ENCODE measurements at regions not wholly inside any gene's neighbourhood (a gene's known extent, or its start where the extent isn't known, plus 50 kb on each side); places are given as distances from the start of the nearest gene placed in this dataset.

GRCh38 chr11:91926965-91927364, 297.7 kb upstream of the FAT3 start:
- H3K4me2 ChIP-seq (ENCODE audit: low read depth, low read length), result no peak overlapping the region
- H2BK15ac ChIP-seq (ENCODE audit: low read depth, low read length), result no peak overlapping the region
- H3K4ac ChIP-seq (ENCODE audit: low read depth, low read length), result no peak overlapping the region
- no peak overlapping the region for H3K23ac ChIP-seq (ENCODE audit: low read depth, low read length)
- no peak overlapping the region for H2AK9ac ChIP-seq (replicated peaks; ENCODE audit: low read depth, low read length, poor library complexity)
- H3K4me1 ChIP-seq (ENCODE audit: control insufficient read depth, insufficient read depth, low read length), result no peaks in the 10 kb centered on the region
- H3K56ac ChIP-seq (ENCODE audit: extremely low read depth, insufficient read depth, low read length), result no peak overlapping the region
- H3K9me3 ChIP-seq (ENCODE audit: control insufficient read depth, insufficient read depth, low read length), result peaks cover 10% of the 10 kb centered on the region
- no peaks in the 10 kb centered on the region for H4K20me1 ChIP-seq (ENCODE audit: insufficient read depth, low read length)
- ATAC-seq (ENCODE audit: low read depth) (no peak), DNase-seq (no peak)
- no CpG with 5 or more reads among the region's 1 CpG for WGBS, 2 experiments (ENCODE audit: extremely low coverage in 2 of 2, insufficient read length in 1 of 2)
- no peak overlapping the region for H2BK120ac ChIP-seq (ENCODE audit: low read depth, low read length)
- H2BK20ac ChIP-seq (ENCODE audit: low read depth, low read length), result no peak overlapping the region
- no peaks in the 10 kb centered on the region for H3K36me3 ChIP-seq (ENCODE audit: control insufficient read depth, insufficient read depth, low read length)
- no peaks in the 10 kb centered on the region for H3K79me1 ChIP-seq (ENCODE audit: low read depth in 1 of 2, low read length in 2 of 2)
- no peak overlapping the region for H4K8ac ChIP-seq (ENCODE audit: low read depth in 2 of 2, low read length in 2 of 2)
- ChIA-PET POLR2A (ENCODE audit: unreplicated experiment) (no interaction called here), CTCF (no interaction called here)
- no peak overlapping the region for H3K14ac ChIP-seq (replicated peaks; ENCODE audit: low read depth, low read length)
- H4K91ac ChIP-seq (ENCODE audit: insufficient read depth, low read depth, low read length), result no peak overlapping the region
- intact Hi-C loops (cut with micrococcal nuclease), result no loop called here
- in situ Hi-C loops (cut with MboI; ENCODE audit: low sequenced_read_pairs), result no loop called here
- no peak overlapping the region for H3K27ac ChIP-seq (ENCODE audit: insufficient read depth, low read length)
- no peak overlapping the region for H2AK5ac ChIP-seq (ENCODE audit: low read depth, low read length)
- no peak overlapping the region for H3K18ac ChIP-seq (ENCODE audit: low read depth, low read length)
- no TSS peak for BruUV-seq (replicated peaks)
- H3K4me3 ChIP-seq (ENCODE audit: insufficient read depth, low read depth, low read length), result no peak overlapping the region
- H2BK5ac ChIP-seq (ENCODE audit: low read depth, low read length, poor library complexity, severe bottlenecking), result no peak overlapping the region
- dilution Hi-C loops (cut with HindIII; ENCODE audit: low sequenced_read_pairs, unreplicated experiment), result no loop called here
- no peaks in the 10 kb centered on the region for H3K27me3 ChIP-seq (ENCODE audit: control insufficient read depth, insufficient read depth, low read length)
- no peak overlapping the region for H4K5ac ChIP-seq (ENCODE audit: low read depth, low read length)
- TF ChIP-seq NFE2L2 (IDR thresholded peaks at IDR 0.05; ENCODE audit: low read depth, low read length) (no peak), RFX5 (IDR thresholded peaks at IDR 0.05; ENCODE audit: low read depth, low read length) (no peak), MAFK (IDR thresholded peaks at IDR 0.05; ENCODE audit: low read depth, low read length) (no peak), POLR2A (IDR thresholded peaks at IDR 0.05; ENCODE audit: low read depth, low read length) (no peak), RAD21 (IDR thresholded peaks at IDR 0.05; ENCODE audit: low read length) (no peak), CHD1 (IDR thresholded peaks at IDR 0.05; ENCODE audit: low read depth, low read length) (no peak), MXI1 (IDR thresholded peaks at IDR 0.05; ENCODE audit: borderline replicate concordance, low read depth, low read length) (no peak), MAZ (IDR thresholded peaks at IDR 0.05; ENCODE audit: borderline replicate concordance, low read depth, low read length) (no peak), CEBPB (IDR thresholded peaks at IDR 0.05; ENCODE audit: low read depth, low read length) (no peak), FOS (IDR thresholded peaks at IDR 0.05; ENCODE audit: low read depth, low read length) (no peak), RCOR1 (IDR thresholded peaks at IDR 0.05; ENCODE audit: insufficient replicate concordance, low read length) (no peak)
- TF ChIP-seq, protein P1, sequence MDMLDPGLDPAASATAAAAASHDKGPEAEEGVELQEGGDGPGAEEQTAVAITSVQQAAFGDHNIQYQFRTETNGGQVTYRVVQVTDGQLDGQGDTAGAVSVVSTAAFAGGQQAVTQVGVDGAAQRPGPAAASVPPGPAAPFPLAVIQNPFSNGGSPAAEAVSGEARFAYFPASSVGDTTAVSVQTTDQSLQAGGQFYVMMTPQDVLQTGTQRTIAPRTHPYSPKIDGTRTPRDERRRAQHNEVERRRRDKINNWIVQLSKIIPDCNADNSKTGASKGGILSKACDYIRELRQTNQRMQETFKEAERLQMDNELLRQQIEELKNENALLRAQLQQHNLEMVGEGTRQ (IDR thresholded peaks at IDR 0.05; ENCODE audit: low read depth, low read length), result no peak
- TF ChIP-seq, protein P2, sequence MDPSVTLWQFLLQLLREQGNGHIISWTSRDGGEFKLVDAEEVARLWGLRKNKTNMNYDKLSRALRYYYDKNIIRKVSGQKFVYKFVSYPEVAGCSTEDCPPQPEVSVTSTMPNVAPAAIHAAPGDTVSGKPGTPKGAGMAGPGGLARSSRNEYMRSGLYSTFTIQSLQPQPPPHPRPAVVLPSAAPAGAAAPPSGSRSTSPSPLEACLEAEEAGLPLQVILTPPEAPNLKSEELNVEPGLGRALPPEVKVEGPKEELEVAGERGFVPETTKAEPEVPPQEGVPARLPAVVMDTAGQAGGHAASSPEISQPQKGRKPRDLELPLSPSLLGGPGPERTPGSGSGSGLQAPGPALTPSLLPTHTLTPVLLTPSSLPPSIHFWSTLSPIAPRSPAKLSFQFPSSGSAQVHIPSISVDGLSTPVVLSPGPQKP (IDR thresholded peaks at IDR 0.05; ENCODE audit: borderline replicate concordance, low read depth, low read length), result no peak
- TF ChIP-seq, protein P3, sequence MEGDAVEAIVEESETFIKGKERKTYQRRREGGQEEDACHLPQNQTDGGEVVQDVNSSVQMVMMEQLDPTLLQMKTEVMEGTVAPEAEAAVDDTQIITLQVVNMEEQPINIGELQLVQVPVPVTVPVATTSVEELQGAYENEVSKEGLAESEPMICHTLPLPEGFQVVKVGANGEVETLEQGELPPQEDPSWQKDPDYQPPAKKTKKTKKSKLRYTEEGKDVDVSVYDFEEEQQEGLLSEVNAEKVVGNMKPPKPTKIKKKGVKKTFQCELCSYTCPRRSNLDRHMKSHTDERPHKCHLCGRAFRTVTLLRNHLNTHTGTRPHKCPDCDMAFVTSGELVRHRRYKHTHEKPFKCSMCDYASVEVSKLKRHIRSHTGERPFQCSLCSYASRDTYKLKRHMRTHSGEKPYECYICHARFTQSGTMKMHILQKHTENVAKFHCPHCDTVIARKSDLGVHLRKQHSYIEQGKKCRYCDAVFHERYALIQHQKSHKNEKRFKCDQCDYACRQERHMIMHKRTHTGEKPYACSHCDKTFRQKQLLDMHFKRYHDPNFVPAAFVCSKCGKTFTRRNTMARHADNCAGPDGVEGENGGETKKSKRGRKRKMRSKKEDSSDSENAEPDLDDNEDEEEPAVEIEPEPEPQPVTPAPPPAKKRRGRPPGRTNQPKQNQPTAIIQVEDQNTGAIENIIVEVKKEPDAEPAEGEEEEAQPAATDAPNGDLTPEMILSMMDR (conservative IDR thresholded peaks at IDR 0.05; ENCODE audit: low read depth, low read length), result no peak
- no peak overlapping the region for H3K9ac ChIP-seq (ENCODE audit: low read depth, low read length)
- no peak overlapping the region for H2AFZ ChIP-seq (replicated peaks; ENCODE audit: low read length, poor library complexity)
- no peaks in the 10 kb centered on the region for H3K9me1 ChIP-seq (ENCODE audit: insufficient read depth, low read length)

Data from IMR-90 (cell line).